ENCODE measurements at regions not wholly inside any gene's neighbourhood (a gene's known extent, or its start where the extent isn't known, plus 50 kb on each side); places are given as distances from the start of the nearest gene placed in this dataset.
"Not testable (repeated sequence)": the region's sequence is repeated elsewhere in the genome, so short reads cannot be mapped to it uniquely, and the experiment has no call there.

- not testable (repeated sequence) for TF ChIP-seq CREB5 (CRISPR knock-in tag; IDR thresholded peaks at IDR 0.05; ENCODE audit: low read depth); ZNF8 (CRISPR knock-in tag; IDR thresholded peaks at IDR 0.05); PPARA (CRISPR knock-in tag; IDR thresholded peaks at IDR 0.05; ENCODE audit: borderline replicate concordance); ZC3H10 (CRISPR knock-in tag; IDR thresholded peaks at IDR 0.05); PATZ1 (CRISPR knock-in tag; IDR thresholded peaks at IDR 0.05; ENCODE audit: borderline replicate concordance); ZNF565 (CRISPR knock-in tag; conservative IDR thresholded peaks at IDR 0.05; ENCODE audit: low read depth); ARNTL (CRISPR knock-in tag; IDR thresholded peaks at IDR 0.05; ENCODE audit: borderline replicate concordance, low read depth)
These were observed 211.4 kb downstream of the ANAPC1 start for GRCh38 chr2:111672641-111673040.

All from SK-N-SH treated with all-trans-retinoic acid at 6 μM for 48 hours (cell line).